Upper lobe of right lung (tissue), 1 donor: ENCODE measurements at regions not wholly inside any gene's neighbourhood (a gene's known extent, or its start where the extent isn't known, plus 50 kb on each side); places are given as distances from the start of the nearest gene placed in this dataset.
"Not testable (repeated sequence)": the region's sequence is repeated elsewhere in the genome, so short reads cannot be mapped to it uniquely, and the experiment has no call there.

Source experiments
- ATAC-seq: fragments of 200-7000 bp; cut with Tn5 transposase; one replicate; pipeline ENCODE4 v1.9.1; 2020; ENCODE audit warnings: mild to moderate bottlenecking, moderate library complexity
- DNase-seq: peaks from one replicate; pipeline ENCODE4 v3.0.0-alpha.2; 2020
- H3K27ac ChIP-seq: fragments of 200-600 bp; one replicate; pipeline ENCODE4 v1.8.0; 2022
- H3K27me3 ChIP-seq: fragments of 200-600 bp; one replicate; pipeline ENCODE4 v1.8.0; 2022; ENCODE audit warnings: mild to moderate bottlenecking
- H3K36me3 ChIP-seq: fragments of 200-600 bp; one replicate; pipeline ENCODE4 v1.8.0; 2022
- H3K4me1 ChIP-seq: fragments of 200-600 bp; one replicate; pipeline ENCODE4 v1.8.0; 2022
- H3K4me3 ChIP-seq: fragments of 200-600 bp; one replicate; pipeline ENCODE4 v1.8.0; 2022; ENCODE audit warnings: mild to moderate bottlenecking
- H3K9me3 ChIP-seq: fragments of 200-600 bp; one replicate; pipeline ENCODE4 v1.8.0; 2022
- intact Hi-C: fragments of 100-400 bp; cut with DNase I; formaldehyde crosslinking; loops from one replicate; pipeline ENCODE4 v1.11.0; 2022
- TF ChIP-seq, protein P1 (sequence below): fragments of 200-600 bp; IDR thresholded peaks from one replicate; pipeline ENCODE4 v1.8.0; 2022; ENCODE audit warnings: antibody characterized with exemption
- donor health status: DM: no; HTN: yes; CAD: no; lungs with severe emphysema.

DNA sequence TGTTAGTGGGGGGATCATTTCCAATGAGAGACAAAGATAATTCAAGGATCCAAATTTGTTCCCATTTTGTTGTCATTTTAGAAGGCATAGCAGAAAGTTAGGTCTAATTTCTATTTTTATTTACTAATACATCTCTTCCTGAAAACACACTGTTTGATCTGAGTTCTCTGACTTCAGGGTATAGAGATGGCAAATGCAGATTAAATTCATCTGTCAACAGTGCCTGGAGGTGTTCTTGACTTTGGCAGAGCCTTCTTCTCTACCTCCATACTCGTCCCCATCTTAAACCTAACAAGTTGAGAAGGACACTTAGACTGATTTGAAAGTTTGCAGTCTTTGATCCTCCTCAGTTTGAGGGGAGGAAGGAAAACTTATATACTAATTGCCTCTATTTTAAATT, 308.2 kb downstream of the SOX2 start:
- intact Hi-C loops: no loop called here
- DNase-seq (no peak), ATAC-seq (no peak)
- Histone ChIP-seq H3K27me3 (no peaks in the 10 kb centered on the region), H3K9me3 (no peaks in the 10 kb centered on the region), H3K4me3 (no peak overlapping the region), H3K27ac (no peak overlapping the region), H3K36me3 (no peaks in the 10 kb centered on the region), H3K4me1 (no peaks in the 10 kb centered on the region)
- TF ChIP-seq, protein P1, sequence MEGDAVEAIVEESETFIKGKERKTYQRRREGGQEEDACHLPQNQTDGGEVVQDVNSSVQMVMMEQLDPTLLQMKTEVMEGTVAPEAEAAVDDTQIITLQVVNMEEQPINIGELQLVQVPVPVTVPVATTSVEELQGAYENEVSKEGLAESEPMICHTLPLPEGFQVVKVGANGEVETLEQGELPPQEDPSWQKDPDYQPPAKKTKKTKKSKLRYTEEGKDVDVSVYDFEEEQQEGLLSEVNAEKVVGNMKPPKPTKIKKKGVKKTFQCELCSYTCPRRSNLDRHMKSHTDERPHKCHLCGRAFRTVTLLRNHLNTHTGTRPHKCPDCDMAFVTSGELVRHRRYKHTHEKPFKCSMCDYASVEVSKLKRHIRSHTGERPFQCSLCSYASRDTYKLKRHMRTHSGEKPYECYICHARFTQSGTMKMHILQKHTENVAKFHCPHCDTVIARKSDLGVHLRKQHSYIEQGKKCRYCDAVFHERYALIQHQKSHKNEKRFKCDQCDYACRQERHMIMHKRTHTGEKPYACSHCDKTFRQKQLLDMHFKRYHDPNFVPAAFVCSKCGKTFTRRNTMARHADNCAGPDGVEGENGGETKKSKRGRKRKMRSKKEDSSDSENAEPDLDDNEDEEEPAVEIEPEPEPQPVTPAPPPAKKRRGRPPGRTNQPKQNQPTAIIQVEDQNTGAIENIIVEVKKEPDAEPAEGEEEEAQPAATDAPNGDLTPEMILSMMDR: no peak

DNA sequence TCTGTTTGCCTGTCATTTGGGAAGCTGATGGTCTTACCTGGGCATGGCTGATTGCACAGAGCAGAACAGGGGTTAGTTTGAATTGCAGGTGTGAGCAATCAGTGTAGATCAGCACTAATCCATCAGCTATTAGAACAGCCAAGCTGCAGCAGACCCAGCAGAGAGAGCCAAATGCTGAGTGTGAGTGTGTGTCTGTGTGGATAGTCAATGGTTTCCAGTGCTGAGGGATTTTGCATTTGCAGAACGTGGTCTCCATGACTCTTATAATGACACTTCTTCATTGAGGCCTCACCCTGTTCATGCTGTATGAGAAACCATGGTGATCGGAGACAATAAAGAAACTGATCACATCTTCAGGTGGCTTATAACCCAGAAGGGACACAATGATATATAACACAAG, 312.1 kb downstream of the SOX2 start:
- Histone ChIP-seq H3K36me3 (no peaks in the 10 kb centered on the region), H3K27me3 (no peaks in the 10 kb centered on the region), H3K4me3 (no peak overlapping the region), H3K4me1 (no peaks in the 10 kb centered on the region), H3K27ac (no peak overlapping the region), H3K9me3 (no peaks in the 10 kb centered on the region)
- DNase-seq (no peak), ATAC-seq (no peak)
- TF ChIP-seq, protein P1: no peak
- intact Hi-C loops: no loop called here

DNA sequence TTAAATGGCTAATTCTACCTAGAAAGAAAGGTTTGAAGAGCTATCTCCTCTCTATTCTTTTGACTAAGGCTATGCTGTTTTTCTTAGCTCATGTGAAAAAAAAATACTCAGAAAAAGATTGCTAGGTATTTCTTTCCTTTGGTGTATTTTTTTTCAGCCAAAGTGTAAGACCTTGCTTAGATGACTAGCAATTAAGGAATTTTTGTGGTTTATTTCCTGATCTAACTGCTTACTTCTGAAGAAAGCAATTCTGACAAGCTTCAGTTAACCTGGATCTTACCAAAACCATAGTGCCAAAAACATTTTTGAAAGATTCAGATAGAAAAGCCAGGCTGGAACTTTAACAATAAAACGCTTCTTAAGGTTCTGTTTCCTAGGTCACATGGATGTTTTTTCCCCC, 315.6 kb downstream of the SOX2 start:
- Histone ChIP-seq H3K4me1 (no peaks in the 10 kb centered on the region), H3K27me3 (no peaks in the 10 kb centered on the region), H3K9me3 (no peaks in the 10 kb centered on the region), H3K36me3 (no peaks in the 10 kb centered on the region), H3K4me3 (no peak overlapping the region), H3K27ac (no peak overlapping the region)
- intact Hi-C loops: loop anchor here (5.0 kb wide), 1 partner anchor 190 kb away; no protein-coding TSS in a partner anchor
- TF ChIP-seq, protein P1: no peak
- DNase-seq: no peak
- ATAC-seq: no peak

DNA sequence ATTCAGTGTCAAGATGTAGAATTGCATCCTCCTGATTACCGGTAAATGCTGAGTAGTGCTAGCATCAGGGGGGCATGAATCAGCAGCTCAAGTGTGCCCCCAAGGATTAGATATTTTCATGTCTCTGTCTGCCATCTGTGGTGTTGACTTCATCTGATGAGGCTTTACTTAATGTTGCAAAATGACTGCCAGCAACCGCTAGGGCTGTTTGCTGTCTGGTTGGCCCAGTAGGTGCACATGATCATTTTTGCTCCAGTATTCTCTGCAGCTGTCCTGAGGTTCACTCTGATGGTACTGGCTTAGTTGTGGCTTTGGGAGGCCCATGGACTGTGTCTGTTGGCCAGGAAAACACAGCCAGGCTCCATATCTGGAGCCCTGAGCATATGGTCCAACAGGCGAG, 316.4 kb downstream of the SOX2 start:
- TF ChIP-seq, protein P1: no peak
- H3K4me3 ChIP-seq: no peak overlapping the region
- ATAC-seq (no peak), DNase-seq (no peak)
- H3K9me3 ChIP-seq: no peaks in the 10 kb centered on the region
- H3K27ac ChIP-seq: no peak overlapping the region
- H3K4me1 ChIP-seq: no peaks in the 10 kb centered on the region
- no peaks in the 10 kb centered on the region for H3K36me3 ChIP-seq
- intact Hi-C loops: loop anchor here (5.0 kb wide), 1 partner anchor 189 kb away; no protein-coding TSS in a partner anchor
- no peaks in the 10 kb centered on the region for H3K27me3 ChIP-seq

DNA sequence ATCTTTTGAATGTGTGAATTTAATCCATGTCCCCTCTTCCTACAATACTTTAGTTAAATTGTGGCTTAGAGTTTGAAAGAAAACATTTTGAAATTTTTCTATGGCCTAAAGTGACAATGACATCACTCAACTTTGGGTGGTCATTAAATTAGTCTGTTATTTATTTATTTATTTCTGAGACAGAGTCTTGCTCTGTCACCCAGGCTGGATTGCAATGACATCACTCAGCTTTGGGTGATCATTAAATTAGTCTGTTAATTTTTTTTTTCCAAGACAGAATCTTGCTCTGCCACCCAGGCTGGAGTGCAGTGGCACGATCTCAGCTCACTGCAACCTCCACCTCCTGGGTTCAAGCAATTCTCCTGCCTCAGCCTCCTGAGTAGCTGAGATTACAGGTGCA, 322.5 kb downstream of the SOX2 start:
- ATAC-seq, H3K4me1 ChIP-seq, intact Hi-C loops, H3K27me3 ChIP-seq, H3K36me3 ChIP-seq, DNase-seq, H3K9me3 ChIP-seq, H3K4me3 ChIP-seq, H3K27ac ChIP-seq: not testable (repeated sequence)

DNA sequence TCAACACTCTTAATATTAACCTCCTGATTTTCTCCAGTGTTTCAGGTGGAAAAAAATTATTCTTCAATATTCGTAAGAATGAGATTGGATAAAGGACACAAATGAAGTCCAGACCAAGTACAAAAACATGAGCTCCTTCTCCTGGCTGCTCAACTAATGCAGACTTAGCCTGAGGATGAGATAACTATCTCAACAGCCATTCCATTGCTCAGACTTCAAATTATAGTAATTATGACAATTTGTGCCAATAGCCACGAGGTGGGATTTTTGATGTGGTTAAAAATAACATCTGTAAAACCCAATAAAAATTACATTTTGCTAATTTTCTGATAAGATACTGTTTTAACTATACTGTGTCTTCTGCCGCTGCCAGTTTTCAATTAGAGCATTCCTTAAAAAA, 323.6 kb downstream of the SOX2 start:
- H3K4me3 ChIP-seq: no peak overlapping the region
- no peak overlapping the region for H3K27ac ChIP-seq
- no peaks in the 10 kb centered on the region for H3K36me3 ChIP-seq
- DNase-seq: no peak
- H3K4me1 ChIP-seq: no peaks in the 10 kb centered on the region
- TF ChIP-seq, protein P1: no peak
- H3K9me3 ChIP-seq: no peaks in the 10 kb centered on the region
- ATAC-seq: no peak
- no peaks in the 10 kb centered on the region for H3K27me3 ChIP-seq
- intact Hi-C loops: no loop called here
